Neuronal stem cell (in vitro differentiated cells): ENCODE measurements at regions not wholly inside any gene's neighbourhood (a gene's known extent, or its start where the extent isn't known, plus 50 kb on each side); places are given as distances from the start of the nearest gene placed in this dataset.

Experiments
- DNase-seq: peaks from one replicate; pipeline ENCODE4 v3.0.0-alpha.2; 2013; ENCODE audit warnings: low spot score
- H2AFZ ChIP-seq: one replicate; pipeline ENCODE4 v1.6.1; 2013; ENCODE audit warnings: mild to moderate bottlenecking, low read length, inconsistent platforms
- H2AK5ac ChIP-seq: 2 replicates; pipeline ENCODE4 v1.6.1; 2013; ENCODE audit warnings: low read depth, mild to moderate bottlenecking, inconsistent platforms, low read length, moderate library complexity, mixed read lengths
- H2BK120ac ChIP-seq: 2 replicates; pipeline ENCODE4 v1.6.1; 2013; ENCODE audit warnings: low read depth, mild to moderate bottlenecking, inconsistent platforms, low read length, moderate library complexity, mixed read lengths
- H2BK12ac ChIP-seq: one replicate; pipeline ENCODE4 v1.6.1; 2013; ENCODE audit warnings: low read length, inconsistent platforms
- H2BK15ac ChIP-seq: 2 replicates; pipeline ENCODE4 v1.6.1; 2013; ENCODE audit warnings: mild to moderate bottlenecking, low read length, inconsistent platforms, mixed read lengths
- H2BK5ac ChIP-seq: one replicate; pipeline ENCODE4 v1.6.1; 2013; ENCODE audit warnings: inconsistent platforms, mild to moderate bottlenecking, low read length, moderate library complexity
- H3K14ac ChIP-seq: one replicate; pipeline ENCODE4 v1.6.1; 2013; ENCODE audit warnings: low read length, inconsistent platforms
- H3K18ac ChIP-seq: 2 replicates; pipeline ENCODE4 v1.6.1; 2013; ENCODE audit warnings: low read length, inconsistent platforms
- H3K23ac ChIP-seq: 2 replicates; pipeline ENCODE4 v1.6.1; 2013; ENCODE audit warnings: low read depth, mild to moderate bottlenecking, mixed read lengths, low read length, inconsistent platforms; ENCODE audit not compliant: poor library complexity
- H3K27ac ChIP-seq: replicated peaks from 3 replicates; pipeline ENCODE4 v1.5.1; 2013; ENCODE audit warnings: low read length, inconsistent platforms
- H3K27me3 ChIP-seq, 3 experiments: 2 replicates each; pipeline ENCODE4 v1.6.1; 2013; ENCODE audit warnings: low read length in 3 of 3, mild to moderate bottlenecking in 2 of 3, inconsistent platforms in 1 of 3, low read depth in 1 of 3, mixed read lengths in 1 of 3, moderate library complexity in 1 of 3; ENCODE audit not compliant: control insufficient read depth in 3 of 3, insufficient read depth in 3 of 3
- H3K36me3 ChIP-seq, 2 donors: replicated peaks in 1 of 2; 2 replicates each; pipeline ENCODE4 v1.6.1; 2013; ENCODE audit warnings: low read length in 2 of 2; ENCODE audit not compliant: control insufficient read depth in 2 of 2, insufficient read depth in 2 of 2
- H3K4ac ChIP-seq: 2 replicates; pipeline ENCODE4 v1.6.1; 2013; ENCODE audit warnings: inconsistent platforms, mild to moderate bottlenecking, low read length, moderate library complexity
- H3K4me1 ChIP-seq, 2 donors: 1 replicate in 1 of 2; 2 replicates in 1 of 2; pipeline ENCODE4 v1.6.1; 2013; ENCODE audit warnings: low read length in 2 of 2, low read depth in 1 of 2; ENCODE audit not compliant: control insufficient read depth in 2 of 2, insufficient read depth in 1 of 2
- H3K4me2 ChIP-seq: one replicate; pipeline ENCODE4 v1.6.1; 2013; ENCODE audit warnings: mild to moderate bottlenecking, low read length, inconsistent platforms; ENCODE audit not compliant: insufficient read depth, poor library complexity, severe bottlenecking
- H3K4me3 ChIP-seq, 2 donors: 2 replicates each; pipeline ENCODE4 v1.5.1; 2013; ENCODE audit warnings: low read length in 2 of 2, mild to moderate bottlenecking in 2 of 2, inconsistent platforms in 1 of 2, moderate library complexity in 1 of 2
- H3K79me1 ChIP-seq: one replicate; pipeline ENCODE4 v1.6.1; 2013; ENCODE audit warnings: low read depth, mild to moderate bottlenecking, inconsistent platforms, low read length, moderate library complexity
- H3K9ac ChIP-seq: one replicate; pipeline ENCODE4 v1.6.1; 2013; ENCODE audit warnings: mild to moderate bottlenecking, low read depth, low read length, inconsistent platforms; ENCODE audit not compliant: poor library complexity
- H3K9me3 ChIP-seq, 2 donors: replicated peaks in 1 of 2; 2 replicates each; pipeline versions ENCODE3 to v1.6.1; 2013; ENCODE audit warnings: low read length in 2 of 2, mild to moderate bottlenecking in 2 of 2, inconsistent platforms in 1 of 2, low read depth in 1 of 2, mixed read lengths in 1 of 2, moderate library complexity in 1 of 2; ENCODE audit not compliant: control insufficient read depth in 2 of 2, insufficient read depth in 1 of 2
- H4K8ac ChIP-seq: one replicate; pipeline ENCODE4 v1.6.1; 2013; ENCODE audit warnings: low read depth, mild to moderate bottlenecking, inconsistent platforms, low read length, moderate library complexity
- H4K91ac ChIP-seq: one replicate; pipeline ENCODE4 v1.6.1; 2013; ENCODE audit warnings: low read length, low read depth, mild to moderate bottlenecking, inconsistent platforms; ENCODE audit not compliant: poor library complexity
- WGBS, 2 donors: extraction: QIAGEN DNeasy Blood & Tissue Kit; methylation state at CpG; one replicate each; pipeline ENCODE4 v1.1.7; 2013; ENCODE audit warnings: missing lambda C conversion rate in 2 of 2, mixed read lengths in 1 of 2; ENCODE audit not compliant: insufficient read length in 2 of 2, insufficient replicate concordance in 1 of 2; ENCODE audit errors: extremely low coverage in 2 of 2; 5-methylcytosine and 5-hydroxymethylcytosine counted together

DNA sequence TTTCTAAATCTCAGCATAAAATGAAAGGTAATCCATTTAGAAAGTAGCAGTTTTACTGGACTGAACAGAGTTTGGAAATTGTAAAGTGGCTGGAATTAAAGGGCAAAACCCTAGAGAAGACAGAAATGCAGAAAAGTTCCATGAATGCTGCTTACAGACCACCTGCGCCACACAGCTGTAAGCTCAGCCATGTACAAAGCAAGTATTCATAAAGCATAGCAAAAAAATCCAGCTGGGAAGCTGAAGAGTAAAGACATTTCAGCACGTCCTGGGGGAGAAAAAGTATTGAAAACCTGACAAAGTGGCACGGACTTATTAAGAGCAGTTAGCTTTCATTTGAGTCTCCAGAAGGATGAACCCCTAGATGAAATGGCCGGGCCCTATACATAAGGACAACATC, 220.1 kb upstream of the CNTN5 start:
- H3K27ac ChIP-seq, result no peak overlapping the region
- H3K36me3 ChIP-seq, result no peaks in the 10 kb centered on the region
- no peaks in the 10 kb centered on the region for H3K79me1 ChIP-seq
- H3K4ac ChIP-seq, result no peak overlapping the region
- no peak overlapping the region for H3K9ac ChIP-seq
- H2AK5ac ChIP-seq, result no peak overlapping the region
- H3K23ac ChIP-seq, result no peak overlapping the region
- no peak overlapping the region for H3K4me2 ChIP-seq
- no peaks in the 10 kb centered on the region for H3K4me1 ChIP-seq
- H3K4me3 ChIP-seq, result no peak overlapping the region
- no peak overlapping the region for H4K8ac ChIP-seq
- no peak overlapping the region for H2BK5ac ChIP-seq
- no peak overlapping the region for H2AFZ ChIP-seq
- no peak overlapping the region for H2BK120ac ChIP-seq
- H3K14ac ChIP-seq, result no peak overlapping the region
- H3K9me3 ChIP-seq, result no peaks in the 10 kb centered on the region
- H2BK15ac ChIP-seq, result no peak overlapping the region
- no peak overlapping the region for H2BK12ac ChIP-seq
- no peak overlapping the region for H4K91ac ChIP-seq
- no CpG with 5 or more reads among the region's 4 CpGs for WGBS, 2 donors
- DNase-seq, result no peak
- H3K18ac ChIP-seq, result no peak overlapping the region
- no peaks in the 10 kb centered on the region for H3K27me3 ChIP-seq

DNA sequence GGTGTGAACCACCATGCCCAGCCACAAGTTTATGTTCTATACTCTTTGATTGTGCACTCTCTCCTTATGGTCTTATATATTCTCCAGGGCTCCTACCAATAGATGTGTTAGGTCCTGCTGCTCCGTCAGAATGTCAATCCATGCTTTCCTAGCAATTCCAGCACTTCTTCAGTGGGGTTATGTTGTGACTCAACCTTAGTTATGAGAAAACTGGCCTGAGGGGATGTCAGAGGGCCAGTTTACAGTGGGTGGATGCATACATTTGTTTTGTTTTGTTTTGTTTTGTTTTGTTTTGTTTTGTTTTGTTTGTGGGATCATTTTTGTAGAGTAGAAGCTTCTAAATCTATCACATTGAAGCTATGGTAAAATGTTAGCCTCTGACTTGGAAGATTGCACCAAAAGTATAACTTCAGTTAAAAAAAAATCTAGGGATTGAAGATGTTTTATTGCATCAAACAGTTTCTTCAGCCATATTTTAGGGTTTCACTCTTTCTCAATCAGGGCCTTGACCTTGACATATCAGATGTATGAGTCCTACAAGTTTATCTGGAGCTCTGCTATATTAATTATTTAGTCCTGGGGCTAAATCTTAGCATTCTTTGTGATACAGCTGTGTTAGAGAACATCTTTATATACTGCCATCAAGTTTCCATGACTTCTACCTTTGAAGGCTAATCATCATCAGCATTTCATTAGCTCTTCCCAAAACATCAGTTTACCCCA, 191.6 kb upstream of the CNTN5 start:
- Histone ChIP-seq H3K4ac (no peak overlapping the region), H2BK12ac (no peak overlapping the region), H2BK120ac (no peak overlapping the region), H3K18ac (no peak overlapping the region), H3K36me3 (no peaks in the 10 kb centered on the region), H4K8ac (no peak overlapping the region), H3K9ac (no peak overlapping the region), H3K9me3 (no peaks in the 10 kb centered on the region), H2AFZ (no peak overlapping the region), H3K14ac (no peak overlapping the region), H2BK15ac (no peak overlapping the region), H4K91ac (no peak overlapping the region), H3K79me1 (no peaks in the 10 kb centered on the region), H2BK5ac (no peak overlapping the region), H3K4me1 (no peaks in the 10 kb centered on the region), H3K27me3 (no peaks in the 10 kb centered on the region), H3K4me3 (no peak overlapping the region), H3K23ac (no peak overlapping the region), H3K27ac (no peak overlapping the region), H3K4me2 (no peak overlapping the region), H2AK5ac (no peak overlapping the region)
- WGBS, 2 donors, result no CpG with 5 or more reads among the region's 1 CpG
- no peak for DNase-seq

DNA sequence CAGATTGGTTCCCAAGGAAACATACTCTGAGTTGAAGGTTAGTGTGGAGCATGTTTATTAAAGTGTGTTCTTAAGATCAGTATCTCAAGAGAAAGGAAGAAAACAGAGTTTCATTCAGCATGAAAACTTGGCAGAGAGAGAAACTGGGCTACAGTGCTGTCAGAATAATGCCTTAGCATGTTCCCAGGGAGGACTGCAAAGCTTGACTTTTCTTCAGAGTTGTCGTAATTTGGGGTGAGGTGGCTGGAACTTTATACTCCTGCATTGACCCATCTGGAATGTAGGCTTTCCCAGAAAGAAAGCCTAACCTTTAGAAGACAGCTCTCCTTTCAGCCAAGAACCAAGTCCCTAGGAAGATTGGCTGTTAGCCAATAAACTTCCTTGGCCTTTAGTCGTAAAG, 190.8 kb upstream of the CNTN5 start:
- no peak overlapping the region for H3K14ac ChIP-seq
- no CpG with 5 or more reads among the region's 2 CpGs for WGBS, 2 donors
- H2BK15ac ChIP-seq, result no peak overlapping the region
- H3K36me3 ChIP-seq, result no peaks in the 10 kb centered on the region
- no peak overlapping the region for H3K4me3 ChIP-seq
- H2AFZ ChIP-seq, result no peak overlapping the region
- no peak overlapping the region for H3K27ac ChIP-seq
- H3K23ac ChIP-seq, result no peak overlapping the region
- no peaks in the 10 kb centered on the region for H3K4me1 ChIP-seq
- no peak overlapping the region for H4K8ac ChIP-seq
- H2BK12ac ChIP-seq, result no peak overlapping the region
- no peak overlapping the region for H3K9ac ChIP-seq
- no peak overlapping the region for H2AK5ac ChIP-seq
- H3K79me1 ChIP-seq, result no peaks in the 10 kb centered on the region
- no peak overlapping the region for H3K18ac ChIP-seq
- H2BK5ac ChIP-seq, result no peak overlapping the region
- H3K27me3 ChIP-seq, result no peaks in the 10 kb centered on the region
- H3K4me2 ChIP-seq, result no peak overlapping the region
- H3K9me3 ChIP-seq, result no peaks in the 10 kb centered on the region
- no peak overlapping the region for H2BK120ac ChIP-seq
- no peak overlapping the region for H4K91ac ChIP-seq
- H3K4ac ChIP-seq, result no peak overlapping the region
- DNase-seq, result no peak

DNA sequence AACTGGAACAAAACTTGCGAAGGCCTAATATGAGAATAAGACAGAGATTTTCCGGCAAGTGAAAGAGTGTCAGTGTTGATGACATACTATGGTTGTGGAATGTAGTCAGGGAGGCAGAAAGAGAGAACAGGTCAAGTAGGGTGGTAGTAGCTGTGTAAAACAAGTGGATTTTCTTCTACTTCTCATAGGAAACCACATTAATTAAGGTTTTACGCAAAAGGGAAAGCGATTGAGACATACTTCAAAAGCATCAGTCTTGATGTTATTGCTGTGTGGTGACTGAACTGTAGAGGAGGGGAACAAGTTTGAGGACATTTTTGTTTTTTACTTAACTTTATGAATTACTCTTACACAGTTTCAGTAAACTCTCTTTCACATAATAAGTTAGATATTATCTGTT, 186.0 kb upstream of the CNTN5 start:
- H2BK12ac ChIP-seq, result no peak overlapping the region
- no peak overlapping the region for H2BK120ac ChIP-seq
- no peak overlapping the region for H2AFZ ChIP-seq
- H3K23ac ChIP-seq, result no peak overlapping the region
- no peak overlapping the region for H2BK5ac ChIP-seq
- H3K9me3 ChIP-seq, result no peaks in the 10 kb centered on the region
- no peak overlapping the region for H3K27ac ChIP-seq
- no peak overlapping the region for H2AK5ac ChIP-seq
- H3K14ac ChIP-seq, result no peak overlapping the region
- H4K91ac ChIP-seq, result no peak overlapping the region
- no peak for DNase-seq
- no peak overlapping the region for H3K4me2 ChIP-seq
- no peaks in the 10 kb centered on the region for H3K4me1 ChIP-seq
- H3K79me1 ChIP-seq, result no peaks in the 10 kb centered on the region
- no peak overlapping the region for H3K4ac ChIP-seq
- H2BK15ac ChIP-seq, result no peak overlapping the region
- WGBS, 2 donors, result no CpG with 5 or more reads among the region's 4 CpGs
- no peak overlapping the region for H4K8ac ChIP-seq
- no peak overlapping the region for H3K4me3 ChIP-seq
- H3K36me3 ChIP-seq, result no peaks in the 10 kb centered on the region
- H3K27me3 ChIP-seq, result no peaks in the 10 kb centered on the region
- H3K9ac ChIP-seq, result no peak overlapping the region
- no peak overlapping the region for H3K18ac ChIP-seq
